Islet precursor cell (in vitro differentiated cells): ENCODE measurements at regions not wholly inside any gene's neighbourhood (a gene's known extent, or its start where the extent isn't known, plus 50 kb on each side); places are given as distances from the start of the nearest gene placed in this dataset.
"Not testable (repeated sequence)": the region's sequence is repeated elsewhere in the genome, so short reads cannot be mapped to it uniquely, and the experiment has no call there.

Experiments used
- DNase-seq: peaks from one replicate; pipeline ENCODE4 v3.0.0-alpha.2; 2018

DNA sequence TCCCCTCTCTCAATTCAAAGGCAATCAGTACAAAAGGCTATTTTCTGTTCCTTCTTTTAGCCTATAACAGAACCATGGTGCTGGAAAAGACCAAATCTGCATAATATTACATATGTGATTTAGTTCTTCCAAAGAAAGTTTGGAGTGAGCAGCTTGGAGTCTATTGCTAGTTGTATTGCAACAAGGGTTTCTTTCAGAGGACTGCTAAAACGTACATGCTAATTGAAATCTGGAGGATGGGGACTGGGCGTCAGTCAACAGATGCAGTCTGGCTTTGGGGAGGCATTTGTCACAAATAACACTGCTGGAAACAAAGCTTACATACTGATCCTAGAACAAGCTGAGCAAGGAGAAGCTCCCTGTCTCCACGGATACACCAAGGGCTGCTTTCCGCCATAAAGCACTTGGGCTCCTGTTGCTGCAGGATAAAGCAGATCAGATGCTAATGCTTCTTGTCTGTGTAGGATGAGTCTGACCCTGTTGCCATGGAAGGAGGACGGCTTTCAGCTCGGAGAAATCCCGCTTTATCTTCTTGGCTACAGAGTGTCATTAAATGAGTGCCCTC, 883.5 kb downstream of the SORCS1 start:
- no peak for DNase-seq

DNA sequence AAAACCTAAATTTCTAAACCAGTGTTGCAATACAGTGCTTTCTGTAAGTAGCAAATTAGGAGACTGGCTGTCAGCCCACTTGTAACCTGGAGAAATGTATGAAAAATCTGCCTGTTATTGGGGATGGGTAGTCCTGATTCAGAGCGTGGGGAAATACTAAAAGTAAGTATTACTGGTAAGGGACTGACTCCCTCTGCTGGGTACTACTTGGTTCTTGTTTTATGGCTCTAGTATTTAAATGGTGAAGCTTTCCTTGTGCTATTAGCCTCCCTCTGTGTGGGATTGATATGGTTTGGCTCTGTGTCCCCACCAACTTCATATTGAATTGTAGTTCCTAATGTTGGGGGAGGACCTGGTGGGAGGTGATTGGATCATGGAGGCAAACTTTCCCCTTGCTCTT, 886.1 kb downstream of the SORCS1 start:
- no peak for DNase-seq

DNA sequence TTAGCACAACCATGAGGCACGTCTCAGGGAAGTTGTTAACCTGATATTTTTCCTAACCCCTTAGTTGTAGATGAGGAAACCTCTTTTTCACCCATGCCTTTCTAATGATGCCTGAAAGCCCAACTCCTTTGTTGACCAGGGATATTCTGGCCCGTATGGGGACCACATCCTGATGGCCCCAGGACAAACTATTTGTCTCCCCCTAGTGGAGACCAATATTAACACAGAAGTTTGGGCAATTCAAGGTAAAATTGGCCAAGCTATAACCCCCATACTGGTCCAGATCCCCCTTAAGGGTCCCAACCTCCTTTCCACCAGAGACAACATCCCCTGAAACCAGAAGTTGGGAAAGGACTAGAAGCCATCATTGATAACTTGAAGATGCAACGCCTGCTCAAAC, 893.3 kb downstream of the SORCS1 start:
- no peak for DNase-seq

DNA sequence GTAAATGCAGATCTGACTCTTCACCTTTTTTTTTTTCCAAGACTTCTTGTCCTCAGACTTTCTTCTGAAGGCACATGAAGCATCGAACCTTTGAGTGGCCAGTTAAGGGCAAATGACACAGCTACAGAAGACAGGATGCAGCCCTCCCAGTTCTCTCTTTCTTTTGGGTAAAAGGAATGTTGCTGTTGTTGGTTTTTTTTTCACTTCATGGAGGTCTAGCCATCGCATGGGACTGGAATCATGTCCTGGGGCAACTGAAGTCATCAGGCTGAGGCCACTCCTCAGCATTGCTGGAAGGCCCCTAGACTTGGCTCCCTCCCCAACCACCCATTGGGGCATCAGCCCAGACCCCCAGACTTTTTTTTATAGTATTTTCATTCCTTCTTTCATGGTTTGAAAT, 896.5 kb downstream of the SORCS1 start:
- DNase-seq, result peak; percentile 55

DNA sequence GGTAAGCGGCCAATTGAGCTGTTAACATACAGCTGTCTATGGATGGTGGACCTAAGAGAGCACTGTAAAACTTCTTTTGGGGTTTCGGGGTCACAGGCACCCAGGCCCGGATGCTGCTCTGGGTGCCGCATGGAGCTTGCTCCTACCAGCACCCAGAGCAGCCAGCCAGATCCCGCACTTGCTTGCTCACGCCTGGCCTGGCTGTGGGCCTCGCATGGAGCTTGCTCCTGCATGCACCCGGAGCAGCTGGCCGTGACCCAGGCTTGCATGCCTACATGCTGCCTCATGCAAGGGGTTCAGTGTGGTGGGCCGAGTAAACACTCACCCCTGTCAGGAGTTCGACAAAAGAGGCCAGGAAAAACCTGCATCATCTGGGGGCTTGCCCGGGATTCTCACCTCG, 896.9 kb downstream of the SORCS1 start:
- no peak for DNase-seq

DNA sequence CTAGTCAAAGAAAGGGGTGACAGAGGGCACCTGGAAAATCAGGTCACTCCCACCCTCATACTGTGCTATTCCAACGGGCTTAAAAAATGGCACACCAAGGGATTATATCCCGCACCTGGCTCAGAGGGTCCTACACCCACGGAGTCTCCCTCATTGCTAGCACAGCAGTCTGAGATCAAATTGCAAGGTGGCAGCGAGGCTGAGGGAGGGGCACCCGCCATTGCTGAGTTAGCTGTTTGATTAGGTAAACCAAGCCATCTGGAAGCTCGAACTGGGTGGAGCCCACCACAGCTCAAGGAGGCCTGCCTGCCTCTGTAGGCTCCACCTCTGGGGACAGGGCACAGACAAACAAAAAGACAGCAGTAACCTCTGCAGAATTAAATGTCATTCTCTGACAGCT, 907.1 kb downstream of the SORCS1 start:
- DNase-seq, result not testable (repeated sequence)

DNA sequence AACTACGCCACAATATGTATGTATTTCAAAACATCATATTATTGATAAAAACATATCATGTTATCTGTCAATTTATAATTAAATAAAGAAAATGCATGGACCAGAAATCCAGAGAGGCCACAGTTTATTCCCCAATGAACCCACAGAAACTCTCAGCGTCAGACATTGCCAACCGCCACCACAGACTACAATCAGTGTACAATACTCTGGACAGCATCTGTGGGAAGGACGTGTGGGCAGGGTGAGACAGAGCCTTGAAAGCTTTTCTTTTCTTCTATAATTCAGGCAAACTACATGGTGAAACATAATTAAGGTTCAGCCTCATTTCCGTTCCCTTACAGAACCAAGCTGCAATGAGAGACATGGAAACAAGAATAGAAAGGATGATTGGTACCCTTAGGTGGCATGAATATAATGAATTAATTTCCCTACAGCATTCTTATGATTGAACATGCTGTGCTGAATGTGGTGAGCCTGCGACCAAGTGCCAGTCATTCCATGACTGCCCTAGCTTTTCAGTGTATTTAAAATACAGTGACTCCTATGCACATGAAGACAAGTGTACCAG, 909.3 kb downstream of the SORCS1 start:
- DNase-seq, result no peak

DNA sequence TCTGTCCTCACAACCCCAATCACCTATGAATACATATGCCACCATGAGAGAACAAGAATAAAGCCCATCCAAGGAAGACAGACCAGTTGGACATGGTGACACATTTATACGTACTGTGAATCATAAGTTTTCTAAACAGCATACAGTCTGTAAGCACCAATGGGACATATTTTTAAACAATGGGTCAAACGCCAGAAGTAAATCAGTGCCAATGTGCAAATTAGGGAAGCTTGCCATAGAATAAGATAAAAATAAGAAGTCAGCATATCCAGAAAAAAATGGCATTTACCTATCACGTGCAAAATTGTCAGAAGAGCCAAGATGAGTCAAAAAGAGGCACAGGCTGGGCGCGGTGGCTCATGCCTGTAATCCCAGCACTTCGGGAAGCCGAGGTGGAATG, 910.4 kb downstream of the SORCS1 start:
- no peak for DNase-seq

DNA sequence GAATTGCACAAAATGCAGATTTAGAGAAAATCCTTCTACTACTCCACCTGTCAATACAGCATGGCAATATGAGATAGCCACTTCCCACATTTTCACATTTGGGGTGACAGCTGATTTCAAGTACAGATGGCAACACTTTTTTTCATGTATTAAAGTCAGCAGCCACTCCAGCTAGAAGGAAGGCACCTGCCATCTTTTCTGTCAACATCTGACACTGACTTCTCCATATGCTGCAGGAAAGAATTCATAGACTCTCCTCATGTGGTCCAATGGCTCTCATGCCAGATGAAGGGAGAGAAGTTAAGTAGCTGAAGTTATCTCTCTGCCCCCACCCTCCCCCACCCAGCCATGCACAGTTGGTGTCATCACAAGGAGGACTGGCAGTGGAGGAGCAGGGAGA, 912.0 kb downstream of the SORCS1 start:
- no peak for DNase-seq

DNA sequence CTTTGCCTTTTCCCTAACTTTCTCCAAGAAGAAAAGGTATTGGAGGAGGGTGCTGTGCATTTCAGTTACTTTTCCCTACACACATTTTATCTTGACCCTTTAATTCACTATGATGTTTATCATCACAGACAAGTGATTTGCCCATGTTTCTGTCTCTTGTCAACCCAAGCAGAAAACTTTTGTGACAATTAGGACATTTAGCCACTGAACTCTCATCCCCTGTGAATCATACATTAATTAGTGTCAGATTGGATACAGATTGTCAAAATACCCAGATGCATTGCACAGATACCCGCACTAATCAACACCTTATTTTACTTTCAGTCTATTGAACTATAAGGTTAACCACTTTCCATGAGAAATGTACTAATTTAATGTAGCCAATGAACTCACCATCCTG, 912.9 kb downstream of the SORCS1 start:
- no peak for DNase-seq

DNA sequence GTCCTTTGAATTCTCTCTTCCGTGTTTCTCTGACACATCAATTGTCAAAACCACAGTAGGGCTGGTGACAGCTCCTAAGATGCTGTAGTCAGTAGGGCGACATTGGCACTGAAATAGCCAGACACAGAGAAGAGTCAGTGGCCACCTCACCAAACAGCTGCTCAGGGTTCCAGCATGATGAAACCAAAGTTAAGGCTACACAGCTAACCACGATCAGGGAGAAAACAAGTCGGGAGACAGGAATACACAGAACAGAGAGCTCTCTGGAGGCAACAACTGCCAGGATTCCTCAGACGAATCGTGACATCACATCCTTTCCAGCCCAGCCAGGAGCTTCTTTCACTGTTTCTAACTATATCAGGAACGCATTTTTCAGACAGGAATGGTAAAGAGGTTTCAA, 922.2 kb downstream of the SORCS1 start:
- DNase-seq, result no peak

DNA sequence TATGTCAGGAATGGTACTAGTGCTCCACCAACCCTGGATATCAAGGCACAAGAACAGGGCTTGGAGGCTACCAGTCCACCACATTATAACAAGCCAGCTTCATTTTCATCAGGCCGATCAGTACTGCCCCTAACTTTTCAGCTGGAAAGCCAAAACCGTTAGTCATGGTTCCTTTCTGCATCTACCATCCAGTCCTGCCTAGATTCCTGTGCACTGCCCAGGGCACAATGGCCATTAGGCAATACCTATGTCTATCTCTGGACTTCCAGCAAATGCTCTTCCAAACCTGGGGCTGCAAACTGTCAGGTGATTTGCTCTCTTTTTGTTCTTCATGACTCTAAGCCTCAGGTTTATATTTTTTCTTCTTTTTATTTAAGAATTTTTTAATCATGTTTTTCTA, 937.7 kb downstream of the SORCS1 start:
- DNase-seq, result no peak

DNA sequence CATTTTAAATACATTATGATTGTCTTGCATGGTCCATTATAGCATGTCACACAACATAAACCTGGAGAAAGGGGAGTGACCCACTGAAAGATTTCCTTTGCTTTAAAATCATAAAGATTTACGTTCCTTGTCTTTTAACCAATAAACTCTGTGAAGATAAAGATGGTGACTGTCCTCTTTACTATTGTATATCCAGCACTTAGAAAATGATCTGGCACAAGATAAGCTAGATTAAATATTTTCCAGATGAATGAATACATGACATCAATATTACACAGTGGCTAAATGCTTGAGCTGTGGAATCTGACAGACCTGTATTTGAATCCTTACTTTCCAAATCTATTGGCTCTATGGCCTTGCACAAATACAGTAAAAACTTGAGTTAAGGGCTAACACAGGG, 938.4 kb downstream of the SORCS1 start:
- no peak for DNase-seq

DNA sequence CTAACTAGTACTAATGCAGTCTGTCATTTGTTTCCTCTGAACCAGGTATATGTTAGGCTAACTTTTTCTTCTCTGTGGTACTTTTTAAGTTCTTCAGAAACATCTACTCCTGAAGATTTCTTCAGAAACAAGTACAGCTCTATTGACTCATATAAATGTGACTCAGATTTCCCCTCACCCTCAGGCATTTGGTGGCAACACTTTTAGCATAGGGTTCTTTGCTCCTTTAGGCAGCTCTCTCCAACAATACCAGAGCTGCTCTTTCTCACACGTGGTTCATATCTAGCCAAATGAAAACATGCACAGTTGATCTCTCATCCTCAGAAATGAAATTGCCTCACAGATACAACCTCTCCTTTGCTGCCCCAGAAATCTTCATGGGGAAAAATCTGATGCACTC, 939.8 kb downstream of the SORCS1 start:
- DNase-seq, result no peak

DNA sequence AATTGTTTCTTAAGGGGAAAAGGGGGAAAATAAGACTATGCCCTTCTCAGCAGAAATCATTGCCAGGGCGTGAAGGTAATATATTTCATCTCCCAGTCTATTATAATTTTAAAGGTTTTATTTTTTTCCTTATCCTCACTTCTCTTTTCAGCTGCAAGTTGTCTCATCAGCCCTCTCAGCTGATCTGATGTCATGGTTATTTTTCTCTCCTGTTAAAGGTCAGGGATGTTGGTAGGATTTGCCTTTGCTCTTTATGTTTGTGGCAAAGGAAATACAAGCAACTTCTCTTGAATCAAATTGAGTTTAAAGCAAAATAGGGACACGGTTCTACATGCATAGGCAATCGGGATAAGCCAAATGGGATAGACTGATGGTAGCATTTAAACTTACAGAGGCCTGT, 946.9 kb downstream of the SORCS1 start:
- no peak for DNase-seq

DNA sequence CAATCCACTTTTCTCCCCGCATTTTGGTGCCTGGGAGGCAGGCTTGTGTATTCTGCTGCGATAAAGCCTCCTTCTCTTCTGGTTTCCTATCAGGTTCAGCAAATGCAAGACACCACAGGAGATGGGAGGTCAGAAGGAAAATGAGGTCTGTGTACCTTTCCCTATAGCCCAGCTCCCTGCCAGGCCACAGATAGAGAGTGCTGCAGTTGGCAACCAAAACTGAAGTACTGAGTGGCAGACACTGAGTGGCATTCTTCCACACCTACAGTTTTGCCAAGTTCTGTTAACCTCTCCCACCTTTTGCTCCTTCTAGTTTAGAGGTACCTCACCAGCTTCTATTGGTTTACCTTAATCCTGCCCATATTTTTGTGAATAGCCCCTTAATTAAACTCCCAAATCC, 948.4 kb downstream of the SORCS1 start:
- DNase-seq, result no peak

DNA sequence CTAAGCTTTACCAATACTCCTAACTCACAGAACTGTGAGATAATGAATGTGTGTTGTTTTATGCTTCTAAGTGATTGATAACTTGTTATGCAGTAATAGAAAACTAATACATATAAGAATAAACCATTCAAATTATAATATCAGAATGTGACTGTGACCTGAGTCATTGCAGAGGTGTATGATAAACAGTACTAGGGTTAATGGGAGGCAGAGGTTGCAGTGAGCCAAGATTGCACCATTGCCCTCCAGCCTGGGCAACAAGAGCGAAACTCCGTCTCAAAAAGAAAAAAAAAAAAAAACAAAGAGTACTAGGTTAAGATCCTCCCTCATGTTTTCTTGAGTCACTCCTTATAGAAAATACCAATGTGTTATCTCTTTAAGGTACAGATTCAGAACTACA, 950.3 kb downstream of the SORCS1 start:
- no peak for DNase-seq

DNA sequence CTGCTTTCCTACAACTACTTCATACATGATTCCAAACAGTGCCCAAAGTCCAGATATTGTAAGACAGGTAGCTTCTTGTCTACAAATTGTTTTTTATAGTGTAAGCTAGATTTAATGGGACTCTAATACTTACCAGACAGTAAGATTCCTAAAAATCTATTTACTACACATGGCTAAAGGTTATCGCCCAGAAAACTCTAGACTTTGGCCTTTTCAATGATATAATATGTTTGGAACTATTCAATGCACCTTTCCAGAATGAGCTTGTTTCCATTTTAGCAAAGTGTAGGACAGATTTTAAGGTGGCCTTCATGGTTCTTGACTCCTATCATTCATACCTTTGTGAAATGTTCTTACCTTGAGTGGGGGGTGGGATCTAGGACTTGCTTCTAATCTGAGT, 951.0 kb downstream of the SORCS1 start:
- no peak for DNase-seq

DNA sequence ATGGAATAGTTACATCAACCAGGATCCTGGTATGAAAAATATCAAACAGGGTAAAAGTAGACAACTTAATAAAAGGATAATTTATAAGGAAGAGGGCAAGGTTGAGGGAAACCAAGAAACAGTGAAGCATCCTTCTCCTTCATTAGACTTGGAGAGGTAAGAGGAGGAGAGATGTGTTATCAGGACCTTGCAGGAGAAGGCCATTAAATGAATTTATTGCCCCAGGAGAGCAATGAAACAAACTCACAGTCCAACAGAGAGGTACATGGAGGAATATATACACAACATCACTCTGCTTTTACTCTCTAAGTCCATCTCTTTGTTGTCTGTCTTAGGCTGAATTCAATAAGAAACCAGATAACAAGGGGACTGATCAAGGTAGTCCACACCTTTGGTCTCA, 966.2 kb downstream of the SORCS1 start:
- DNase-seq, result no peak

DNA sequence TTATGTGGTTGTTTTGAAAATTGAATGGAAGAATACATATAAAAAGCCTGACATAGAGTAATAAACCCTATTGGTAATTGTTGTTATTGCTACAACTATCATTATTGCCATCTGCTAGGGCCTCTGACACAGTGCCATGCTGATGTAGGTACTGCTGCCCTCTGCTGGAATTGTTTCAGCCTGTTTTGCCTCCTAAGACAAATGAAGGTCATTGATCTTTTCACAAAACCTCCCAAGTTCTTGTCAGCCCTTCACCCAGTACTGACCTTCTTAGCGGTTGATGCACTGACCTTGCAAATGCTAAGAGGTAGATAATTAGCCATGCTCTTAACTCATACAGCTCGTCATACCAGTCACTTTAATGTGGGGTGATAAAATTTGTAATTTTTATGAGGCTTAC, 975.2 kb downstream of the SORCS1 start:
- DNase-seq, result peak; percentile 61

DNA sequence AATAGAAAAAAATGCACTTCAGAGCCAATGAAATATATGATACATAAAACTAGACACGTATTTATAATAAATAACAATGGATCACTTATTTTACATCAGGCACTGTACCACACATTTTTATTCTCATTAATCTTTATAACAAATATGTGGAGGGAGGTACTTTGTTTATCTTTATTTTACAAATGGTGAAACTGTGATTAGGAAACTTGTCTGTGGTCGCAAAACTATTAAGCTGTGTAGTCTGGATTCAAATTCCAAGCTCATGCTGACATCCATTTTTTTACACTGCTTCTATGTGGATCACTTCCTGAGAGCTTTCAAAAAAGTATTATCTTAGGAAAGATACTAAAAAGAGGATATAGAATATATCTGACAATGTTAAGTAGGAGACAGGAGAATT, 978.6 kb downstream of the SORCS1 start:
- no peak for DNase-seq

DNA sequence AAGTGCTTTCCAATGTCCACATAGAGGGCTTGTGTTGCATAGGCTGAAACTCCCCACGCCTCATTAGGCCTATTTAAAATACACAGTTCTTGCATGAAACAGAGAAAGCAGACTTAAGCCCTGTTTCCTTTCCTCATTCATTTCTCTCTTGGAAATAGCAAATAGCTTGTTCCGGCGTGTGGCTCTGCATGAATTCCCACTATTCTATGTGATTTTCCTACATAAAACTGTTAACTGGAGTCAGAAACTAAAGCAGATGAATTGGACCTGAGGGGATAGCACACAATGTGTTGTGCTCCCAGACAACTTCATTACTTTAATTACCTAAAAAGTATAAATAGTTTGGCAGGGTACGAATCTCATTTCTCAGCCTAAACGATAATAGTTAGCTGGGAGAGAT, 981.5 kb downstream of the SORCS1 start:
- no peak for DNase-seq

DNA sequence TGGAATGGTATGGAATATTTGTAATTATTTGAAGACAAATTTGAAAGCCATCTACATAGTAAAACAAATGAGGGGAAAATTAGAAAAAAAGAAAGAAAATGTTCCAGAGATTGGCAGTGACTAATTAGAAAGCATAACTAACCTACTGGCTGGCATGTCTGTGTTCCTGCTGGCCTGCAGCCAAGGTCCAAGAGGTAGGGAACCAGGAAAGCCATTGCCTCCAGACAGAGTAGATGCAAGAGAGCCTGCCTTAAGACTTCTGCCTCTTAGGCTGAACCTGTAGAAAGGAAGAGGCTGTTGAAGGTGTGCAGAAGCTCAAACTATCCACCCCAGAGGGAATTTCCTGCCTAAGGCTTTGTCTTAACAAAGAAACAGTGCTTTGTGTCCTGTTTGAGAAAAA, 982.0 kb downstream of the SORCS1 start:
- no peak for DNase-seq

DNA sequence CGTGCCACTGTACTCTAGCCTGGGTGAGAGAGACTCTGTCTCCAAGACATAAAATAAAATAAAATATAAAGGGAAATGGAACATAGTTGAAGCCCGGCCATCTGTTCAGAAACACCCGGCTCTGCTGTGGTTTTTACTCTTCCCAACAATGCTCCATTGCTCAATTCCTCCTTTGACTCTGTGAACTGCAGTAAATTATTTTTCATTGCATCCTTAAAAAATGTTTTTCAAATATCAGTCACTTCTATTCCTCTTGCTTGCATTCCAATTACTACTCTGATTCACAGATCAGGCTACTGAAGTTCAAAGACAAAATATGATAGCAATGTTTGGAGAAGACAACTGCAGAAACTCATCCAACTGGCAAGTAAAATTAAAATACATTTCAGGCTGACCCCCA, 983.0 kb downstream of the SORCS1 start:
- no peak for DNase-seq

DNA sequence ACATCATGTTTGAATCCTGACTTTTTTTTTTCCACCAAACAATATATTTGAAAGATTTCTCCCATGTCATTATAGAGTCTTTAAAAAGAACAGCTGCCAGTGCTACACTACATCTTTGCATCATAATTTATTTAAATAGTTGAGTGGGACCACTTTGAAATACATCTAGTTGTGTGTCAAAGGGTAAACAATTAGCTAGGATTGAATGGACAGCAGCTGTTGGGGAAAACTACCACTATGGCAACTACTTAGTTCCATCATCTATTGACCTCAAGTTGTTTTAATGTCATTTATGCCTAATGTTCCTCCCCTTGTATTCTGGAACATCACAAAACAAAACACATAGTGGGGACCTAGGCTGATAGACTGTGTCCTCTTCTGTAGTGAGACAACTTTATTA, 985.1 kb downstream of the SORCS1 start:
- DNase-seq, result no peak
